H1 (cell line): ENCODE measurements at regions not wholly inside any gene's neighbourhood (a gene's known extent, or its start where the extent isn't known, plus 50 kb on each side); places are given as distances from the start of the nearest gene placed in this dataset.

Source experiments
- CTCF ChIA-PET: fragments of 300-600 bp; sonication (Branson Sonifier 250); formaldehyde crosslinking; loops from one replicate; lab custom pipeline; 2021; ENCODE audit not compliant: partially characterized antibody; lab: Charles Lee
- POLR2A ChIA-PET: fragments of 300-600 bp; sonication (Branson Sonifier 250); formaldehyde crosslinking; loops from one replicate; lab custom pipeline; 2021; ENCODE audit warnings: inconsistent platforms; ENCODE audit not compliant: partially characterized antibody; lab: Charles Lee
- DNase-seq, 2 experiments: peaks; one replicate each; pipeline versions ENCODE4 v3.0.0 to v3.0.0-alpha.2; 2010 to 2022; ENCODE audit warnings: low spot score in 2 of 2, low read depth in 1 of 2, mixed read lengths in 1 of 2
- FAIRE-seq: peaks from 2 replicates; lab custom pipeline; 2011; peaks lifted over from hg19 to GRCh38; lab: Jason Lieb, UNC
- H2AFZ ChIP-seq: 2 replicates; pipeline ENCODE4 v1.8.1; 2012; ENCODE audit warnings: low read length, inconsistent platforms
- H2AK5ac ChIP-seq: 2 replicates; pipeline ENCODE4 v1.6.1; 2013; ENCODE audit warnings: low read depth, low read length
- H2BK120ac ChIP-seq: replicated peaks from 2 replicates; pipeline ENCODE3; 2013; ENCODE audit warnings: low read depth, low read length, inconsistent platforms
- H2BK12ac ChIP-seq: 2 replicates; pipeline ENCODE4 v1.6.1; 2013; ENCODE audit warnings: low read depth, low read length
- H2BK15ac ChIP-seq: 2 replicates; pipeline ENCODE4 v1.6.1; 2013; ENCODE audit warnings: low read length
- H2BK20ac ChIP-seq: 2 replicates; pipeline ENCODE4 v1.6.1; 2013; ENCODE audit warnings: low read length
- H2BK5ac ChIP-seq: 2 replicates; pipeline ENCODE4 v1.6.1; 2013; ENCODE audit warnings: low read depth, low read length
- H3K14ac ChIP-seq: 2 replicates; pipeline ENCODE4 v1.6.1; 2013; ENCODE audit warnings: inconsistent platforms; ENCODE audit not compliant: insufficient read length
- H3K18ac ChIP-seq: 2 replicates; pipeline ENCODE4 v1.6.1; 2013; ENCODE audit warnings: low read length; ENCODE audit errors: extremely low read depth
- H3K23ac ChIP-seq: 2 replicates; pipeline ENCODE4 v1.6.1; 2013; ENCODE audit warnings: inconsistent platforms; ENCODE audit not compliant: insufficient read length
- H3K23me2 ChIP-seq: 2 replicates; pipeline ENCODE4 v1.6.1; 2013; ENCODE audit warnings: low read depth, low read length
- H3K27ac ChIP-seq: 2 replicates; pipeline ENCODE4 v1.6.1; 2011; ENCODE audit warnings: low read depth, low read length, inconsistent platforms
- H3K27me3 ChIP-seq, 4 experiments: replicated peaks in 1 of 4; 1 replicate in 1 of 4; 2 replicates in 3 of 4; pipeline versions ENCODE4 v1.6.1 to v1.8.1; 2011 to 2013; ENCODE audit warnings: low read length in 3 of 4, mild to moderate bottlenecking in 3 of 4, inconsistent platforms in 2 of 4, mixed read lengths in 2 of 4, moderate library complexity in 1 of 4; ENCODE audit not compliant: control insufficient read depth in 3 of 4, insufficient read depth in 3 of 4; ENCODE audit errors: extremely low read depth in 1 of 4
- H3K36me3 ChIP-seq, 4 experiments: 2 replicates each; pipeline versions ENCODE4 v1.6.1 to v1.8.1; 2011 to 2013; ENCODE audit warnings: mild to moderate bottlenecking in 4 of 4, low read length in 3 of 4, moderate library complexity in 2 of 4, control low read depth in 1 of 4, inconsistent platforms in 1 of 4; ENCODE audit not compliant: insufficient read depth in 4 of 4, control insufficient read depth in 2 of 4
- H3K4ac ChIP-seq: replicated peaks from 2 replicates; pipeline ENCODE3; 2013; ENCODE audit warnings: low read length, low read depth, mixed read lengths, inconsistent platforms; ENCODE audit not compliant: insufficient read length
- H3K4me1 ChIP-seq, 4 experiments: replicated peaks in 1 of 4; 1 replicate in 1 of 4; 2 replicates in 3 of 4; pipeline versions ENCODE4 v1.6.1 to v1.8.1; 2011 to 2013; ENCODE audit warnings: low read length in 3 of 4, inconsistent platforms in 2 of 4, mixed read lengths in 1 of 4; ENCODE audit not compliant: insufficient read depth in 4 of 4, control insufficient read depth in 3 of 4
- H3K4me2 ChIP-seq, 2 experiments: 2 replicates each; pipeline versions ENCODE4 v1.6.1 to v1.8.1; 2011 to 2013; ENCODE audit warnings: low read depth in 2 of 2, low read length in 2 of 2, control low read depth in 1 of 2, inconsistent platforms in 1 of 2, mild to moderate bottlenecking in 1 of 2; ENCODE audit not compliant: insufficient read depth in 1 of 2
- H3K4me3 ChIP-seq, 4 experiments: fragments of 200-600, 300-600 bp in 1 of 4; sonication (generic), shearing (Covaris generic), sonication (Bioruptor Twin) in 1 of 4; 2 replicates each; pipeline versions ENCODE4 v1.5.1 to v1.8.1; 2011 to 2016; ENCODE audit warnings: low read length in 4 of 4, low read depth in 3 of 4, control low read depth in 2 of 4, inconsistent platforms in 2 of 4, mild to moderate bottlenecking in 2 of 4, mixed read lengths in 1 of 4, moderate library complexity in 1 of 4; ENCODE audit not compliant: insufficient read depth in 2 of 4; ENCODE audit errors: extremely low read depth in 1 of 4
- H3K56ac ChIP-seq: replicated peaks from 2 replicates; pipeline ENCODE3; 2013; ENCODE audit warnings: low read depth, mild to moderate bottlenecking, mixed read lengths, low read length, inconsistent platforms; ENCODE audit not compliant: insufficient read length
- H3K79me1 ChIP-seq: 2 replicates; pipeline ENCODE4 v1.6.1; 2013; ENCODE audit warnings: low read depth, low read length, control low read depth
- H3K79me2 ChIP-seq, 2 experiments: 2 replicates each; pipeline versions ENCODE4 v1.6.1 to v1.8.1; 2012 to 2013; ENCODE audit warnings: low read length in 2 of 2, mild to moderate bottlenecking in 2 of 2, inconsistent platforms in 1 of 2; ENCODE audit not compliant: insufficient read depth in 2 of 2, control insufficient read depth in 1 of 2
- H3K9ac ChIP-seq, 4 experiments: replicated peaks in 1 of 4; 1 replicate in 1 of 4; 2 replicates in 3 of 4; pipeline versions ENCODE4 v1.6.1 to v1.8.1; 2011 to 2013; ENCODE audit warnings: low read depth in 3 of 4, low read length in 3 of 4, control low read depth in 2 of 4, mild to moderate bottlenecking in 2 of 4, moderate library complexity in 2 of 4, inconsistent platforms in 1 of 4; ENCODE audit errors: extremely low read depth in 1 of 4
- H3K9me3 ChIP-seq, 2 experiments: 2 replicates each; pipeline versions ENCODE4 v1.6.1 to v1.8.1; 2012 to 2013; ENCODE audit warnings: mild to moderate bottlenecking in 2 of 2, moderate library complexity in 2 of 2, control low read depth in 1 of 2, inconsistent platforms in 1 of 2, low read depth in 1 of 2, low read length in 1 of 2, mixed read lengths in 1 of 2; ENCODE audit not compliant: insufficient read depth in 2 of 2
- H4K20me1 ChIP-seq, 2 experiments: replicated peaks in 1 of 2; 2 replicates each; pipeline versions ENCODE3 to v1.8.1; 2011 to 2013; ENCODE audit warnings: inconsistent platforms in 2 of 2, low read length in 2 of 2, mild to moderate bottlenecking in 1 of 2; ENCODE audit not compliant: insufficient read depth in 2 of 2, control insufficient read depth in 1 of 2
- H4K5ac ChIP-seq: 2 replicates; pipeline ENCODE4 v1.6.1; 2013; ENCODE audit warnings: low read length, low read depth, mixed read lengths, inconsistent platforms; ENCODE audit not compliant: insufficient read length
- H4K8ac ChIP-seq: 2 replicates; pipeline ENCODE4 v1.8.0; 2013; ENCODE audit warnings: mild to moderate bottlenecking, moderate library complexity, low read length, inconsistent platforms; ENCODE audit not compliant: insufficient read depth; ENCODE audit errors: extremely low read depth
- H4K91ac ChIP-seq: replicated peaks from 2 replicates; pipeline ENCODE3; 2013; ENCODE audit warnings: low read length, mixed read lengths, inconsistent platforms; ENCODE audit not compliant: insufficient read length
- CBX8 ChIP-seq: fragments of 300-800, 300-1000 bp; sonication (generic); IDR thresholded peaks from 2 replicates; pipeline ENCODE4 v1.7.1; 2016; ENCODE audit warnings: low read depth, low read length, borderline replicate concordance
- EZH2 ChIP-seq: fragments of 200-600 bp; sonication (generic); IDR thresholded peaks from 2 replicates; pipeline ENCODE4 v1.7.1; 2012; ENCODE audit warnings: low read depth, mild to moderate bottlenecking, moderate library complexity, low read length, inconsistent platforms; ENCODE audit not compliant: severe bottlenecking
- FOSL1 ChIP-seq: IDR thresholded peaks from 2 replicates; pipeline ENCODE4 v1.6.1; 2011; ENCODE audit warnings: mild to moderate bottlenecking, low read depth, low read length, moderate library complexity; ENCODE audit not compliant: insufficient read depth
- JUND ChIP-seq: IDR thresholded peaks from 2 replicates; pipeline ENCODE4 v1.6.1; 2011; ENCODE audit warnings: mild to moderate bottlenecking, improper control_type of control experiment, low read length
- POU5F1 ChIP-seq: IDR thresholded peaks from 2 replicates; pipeline ENCODE4 v1.6.1; 2011; ENCODE audit warnings: low read depth, mild to moderate bottlenecking, low read length, moderate library complexity
- RXRA ChIP-seq: IDR thresholded peaks from 2 replicates; pipeline ENCODE4 v1.6.1; 2011; ENCODE audit warnings: low read depth, mild to moderate bottlenecking, low read length, moderate library complexity; ENCODE audit not compliant: insufficient read depth
- SP1 ChIP-seq: IDR thresholded peaks from 2 replicates; pipeline ENCODE4 v1.6.1; 2011; ENCODE audit warnings: low read depth, low read length
- TAF7 ChIP-seq: optimal IDR thresholded peaks from 2 replicates; pipeline ENCODE3; 2011; ENCODE audit warnings: low read depth, mild to moderate bottlenecking, inconsistent platforms, low read length, moderate library complexity, borderline replicate concordance
- WGBS, 2 experiments: shearing (Covaris generic) in 1 of 2; methylation state at CpG; one replicate each; pipeline versions ENCODE4 v1.1.6 to v1.1.7; 2013 to 2015; ENCODE audit warnings: low lambda C conversion rate in 2 of 2, mixed read lengths in 2 of 2, inconsistent platforms in 1 of 2, low coverage in 1 of 2, missing lambda C conversion rate in 1 of 2; ENCODE audit not compliant: insufficient replicate concordance in 2 of 2, insufficient coverage in 1 of 2, insufficient read length in 1 of 2; ENCODE audit errors: extremely low coverage in 1 of 2, missing lambda C conversion rate in 1 of 2; 5-methylcytosine and 5-hydroxymethylcytosine counted together
- TF ChIP-seq, protein P1 (sequence below): IDR thresholded peaks from 2 replicates; pipeline ENCODE4 v1.6.1; 2012; ENCODE audit warnings: inconsistent platforms
- TF ChIP-seq, protein P2 (sequence below), 3 experiments: IDR thresholded peaks; 1 replicate in 2 of 3; 2 replicates in 1 of 3; pipeline versions ENCODE4 v1.5.1 to v1.6.1; 2011; ENCODE audit warnings: low read length in 3 of 3, mild to moderate bottlenecking in 3 of 3, inconsistent platforms in 2 of 3, low read depth in 1 of 3, moderate library complexity in 1 of 3; ENCODE audit not compliant: insufficient read depth in 1 of 3; ENCODE audit errors: control extremely low read depth in 1 of 3

DNA sequence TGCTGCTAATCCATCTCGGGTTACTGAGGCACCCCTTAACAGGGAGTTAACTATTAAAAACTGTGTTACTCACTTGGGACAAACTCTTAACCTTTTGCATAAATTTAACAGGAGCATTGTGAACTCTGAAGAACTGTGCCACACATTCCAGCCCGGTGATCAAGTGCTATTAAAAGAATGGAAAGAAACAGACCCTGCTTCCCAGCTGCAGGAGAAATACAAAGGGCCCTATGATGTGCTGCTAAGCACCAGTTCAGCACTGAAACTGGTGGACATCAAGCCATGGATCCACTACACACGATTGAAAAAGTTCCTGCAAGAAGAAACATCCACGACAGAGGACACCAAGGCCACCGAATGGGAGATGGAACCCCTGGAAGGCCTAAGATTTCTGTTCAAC is 114.7 kb upstream of the PLCL2 start:
- CTCF ChIA-PET = interaction anchor here (0.8 kb wide), 1 partner anchor 32 kb away, joined by 3 read pairs; no protein-coding TSS in a partner anchor
- H2BK20ac ChIP-seq = no peak overlapping the region
- no peaks in the 10 kb centered on the region for H4K20me1 ChIP-seq
- H2BK5ac ChIP-seq = no peak overlapping the region
- no peaks in the 10 kb centered on the region for H3K36me3 ChIP-seq
- H3K27ac ChIP-seq = no peak overlapping the region
- 90% methylated on average over 5 of the region's 5 CpGs; no CpG with 5 or more reads in 1 of the 2 experiments for WGBS, 2 experiments
- POLR2A ChIA-PET = no interaction called here
- H3K23me2 ChIP-seq = no peaks in the 10 kb centered on the region
- no peak overlapping the region for H3K4ac ChIP-seq
- no peak overlapping the region for H2BK15ac ChIP-seq
- H3K56ac ChIP-seq = no peak overlapping the region
- H4K91ac ChIP-seq = no peak overlapping the region
- peaks cover 0 to 6% of the 10 kb centered on the region in 2 experiments; a peak in 1 of 4 replicates for H3K9me3 ChIP-seq
- peaks cover 2 to 13% (median 7%) of the 10 kb centered on the region in 4 experiments; a peak in 6 of 7 replicates for H3K4me1 ChIP-seq
- no peak overlapping the region for H3K9ac ChIP-seq
- no peak overlapping the region for H2AK5ac ChIP-seq
- H3K27me3 ChIP-seq = no peaks in the 10 kb centered on the region
- no peak overlapping the region for H3K18ac ChIP-seq
- H3K23ac ChIP-seq = no peak overlapping the region
- no peak overlapping the region for H4K5ac ChIP-seq
- no peak overlapping the region for H2BK120ac ChIP-seq
- no peaks in the 10 kb centered on the region for H3K79me2 ChIP-seq
- H2AFZ ChIP-seq = no peak overlapping the region
- DNase-seq (no peak), FAIRE-seq (no peak)
- no peaks in the 10 kb centered on the region for H3K79me1 ChIP-seq
- no peak overlapping the region for H4K8ac ChIP-seq
- H3K14ac ChIP-seq = no peak overlapping the region
- no peak overlapping the region for H3K4me3 ChIP-seq
- TF ChIP-seq, protein P1, sequence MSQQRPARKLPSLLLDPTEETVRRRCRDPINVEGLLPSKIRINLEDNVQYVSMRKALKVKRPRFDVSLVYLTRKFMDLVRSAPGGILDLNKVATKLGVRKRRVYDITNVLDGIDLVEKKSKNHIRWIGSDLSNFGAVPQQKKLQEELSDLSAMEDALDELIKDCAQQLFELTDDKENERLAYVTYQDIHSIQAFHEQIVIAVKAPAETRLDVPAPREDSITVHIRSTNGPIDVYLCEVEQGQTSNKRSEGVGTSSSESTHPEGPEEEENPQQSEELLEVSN = no peak
- TF ChIP-seq TAF7 (no peak), RXRA (no peak), CBX8 (no peak), JUND (no peak), FOSL1 (no peak), SP1 (no peak), EZH2 (no peak), POU5F1 (no peak)
- TF ChIP-seq, protein P2, sequence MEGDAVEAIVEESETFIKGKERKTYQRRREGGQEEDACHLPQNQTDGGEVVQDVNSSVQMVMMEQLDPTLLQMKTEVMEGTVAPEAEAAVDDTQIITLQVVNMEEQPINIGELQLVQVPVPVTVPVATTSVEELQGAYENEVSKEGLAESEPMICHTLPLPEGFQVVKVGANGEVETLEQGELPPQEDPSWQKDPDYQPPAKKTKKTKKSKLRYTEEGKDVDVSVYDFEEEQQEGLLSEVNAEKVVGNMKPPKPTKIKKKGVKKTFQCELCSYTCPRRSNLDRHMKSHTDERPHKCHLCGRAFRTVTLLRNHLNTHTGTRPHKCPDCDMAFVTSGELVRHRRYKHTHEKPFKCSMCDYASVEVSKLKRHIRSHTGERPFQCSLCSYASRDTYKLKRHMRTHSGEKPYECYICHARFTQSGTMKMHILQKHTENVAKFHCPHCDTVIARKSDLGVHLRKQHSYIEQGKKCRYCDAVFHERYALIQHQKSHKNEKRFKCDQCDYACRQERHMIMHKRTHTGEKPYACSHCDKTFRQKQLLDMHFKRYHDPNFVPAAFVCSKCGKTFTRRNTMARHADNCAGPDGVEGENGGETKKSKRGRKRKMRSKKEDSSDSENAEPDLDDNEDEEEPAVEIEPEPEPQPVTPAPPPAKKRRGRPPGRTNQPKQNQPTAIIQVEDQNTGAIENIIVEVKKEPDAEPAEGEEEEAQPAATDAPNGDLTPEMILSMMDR (IDR thresholded peaks at IDR 0.05; ENCODE audit: control extremely low read depth in 1 of 3, insufficient read depth in 1 of 3, low read depth in 1 of 3, low read length in 3 of 3) = no peak
- TF ChIP-seq, all 59 proteins: peak for 0
- no peak overlapping the region for H3K4me2 ChIP-seq
- H2BK12ac ChIP-seq = peak overlapping the region; percentile 46; the same call in 1 of the 2 replicates
